HG03571 (cell line): ENCODE measurements at regions not wholly inside any gene's neighbourhood (a gene's known extent, or its start where the extent isn't known, plus 50 kb on each side); places are given as distances from the start of the nearest gene placed in this dataset.

Experiments
- ATAC-seq: cut with Tn5 transposase; IDR thresholded peaks from one replicate; pipeline ENCODE4 v1.9.1; 2021; ENCODE audit not compliant: unreplicated experiment

- no peak for ATAC-seq
Observed at GRCh38 chr4:11900359-11900758, 471.7 kb upstream of the HS3ST1 start.

- no peak for ATAC-seq
Observed at GRCh38 chr4:11898796-11899195, 470.1 kb upstream of the HS3ST1 start.

DNA sequence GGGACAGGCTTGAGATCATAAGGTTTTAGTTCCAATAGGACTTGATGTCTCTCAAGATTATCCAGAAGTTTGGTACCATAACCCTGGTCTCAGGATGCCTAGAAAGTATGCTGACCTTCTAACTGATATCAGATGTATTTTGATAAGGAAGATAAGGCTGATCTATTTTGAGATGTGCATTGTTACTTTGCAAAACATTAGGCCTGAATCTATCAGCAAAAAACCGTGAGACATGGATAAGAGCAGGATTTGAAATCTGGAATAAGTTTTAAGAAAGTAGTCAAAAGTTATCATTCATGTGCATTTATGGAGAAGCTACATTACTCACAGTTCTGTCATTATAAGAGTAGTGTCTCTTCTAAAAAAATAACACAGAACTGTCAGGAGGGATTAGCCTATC, 467.1 kb upstream of the HS3ST1 start:
- no peak for ATAC-seq

GRCh38 chr4:11894977-11895376, 466.3 kb upstream of the HS3ST1 start:
- ATAC-seq = no peak

DNA sequence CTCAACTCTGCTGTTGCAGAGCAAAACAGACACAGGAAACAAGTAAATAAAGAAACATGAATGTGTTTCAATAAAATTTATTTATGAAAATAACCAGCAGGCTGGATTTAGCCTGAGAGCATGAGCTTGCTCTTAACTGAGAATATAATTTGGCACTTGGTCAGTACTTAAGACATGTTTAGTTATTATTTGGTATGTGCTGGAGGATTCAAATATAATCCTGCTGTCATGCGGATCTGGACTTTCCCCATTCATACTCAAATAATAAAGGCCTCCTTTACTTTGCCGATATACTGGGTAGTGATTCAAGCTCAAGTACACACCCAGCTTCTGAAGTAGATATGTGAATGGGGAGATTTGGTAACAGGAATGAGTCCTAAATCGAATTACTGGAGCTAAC, 465.5 kb upstream of the HS3ST1 start:
- no peak for ATAC-seq

GRCh38 chr4:11889099-11889498, 460.4 kb upstream of the HS3ST1 start:
- no peak for ATAC-seq

DNA sequence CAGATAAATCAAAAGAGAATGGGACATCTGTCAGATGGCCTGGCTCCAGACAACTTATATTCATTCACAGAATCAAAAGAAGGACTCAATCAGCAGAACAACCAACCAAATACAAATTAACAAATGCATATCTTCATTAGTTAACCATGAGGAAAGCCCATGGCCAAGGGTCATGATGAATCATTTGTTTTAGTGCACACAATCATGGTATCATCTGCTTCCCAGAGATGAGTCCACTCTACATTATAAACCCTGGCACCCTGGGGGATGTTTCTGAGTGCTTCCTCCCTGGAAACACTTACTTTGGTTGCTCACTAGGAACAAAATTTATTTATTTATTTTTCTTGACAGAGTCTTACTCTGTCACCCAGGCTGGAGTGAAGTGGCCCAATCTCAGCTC, 453.3 kb upstream of the HS3ST1 start:
- no peak for ATAC-seq

DNA sequence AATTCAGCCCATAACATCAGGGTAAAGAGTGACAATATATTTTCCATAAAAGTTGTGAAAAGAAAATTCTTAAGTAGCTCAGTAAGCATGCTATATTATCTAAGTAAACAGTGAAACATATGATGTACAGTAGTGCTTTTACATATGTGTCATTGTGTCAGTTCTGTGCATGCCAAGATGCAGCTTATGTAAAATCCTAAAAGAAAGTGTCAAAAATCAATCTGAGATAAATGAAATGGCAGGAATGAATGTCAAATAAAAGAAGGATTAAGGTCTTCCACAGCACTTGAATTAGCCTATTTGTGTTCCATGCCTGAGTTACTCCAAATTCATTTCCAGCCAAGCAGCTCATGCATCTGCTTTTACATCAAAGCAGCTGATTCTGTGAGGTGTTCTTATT, 452.7 kb upstream of the HS3ST1 start:
- no peak for ATAC-seq

GRCh38 chr4:11878241-11878640, 449.5 kb upstream of the HS3ST1 start:
- no peak for ATAC-seq

GRCh38 chr4:11876104-11876503, 447.4 kb upstream of the HS3ST1 start:
- ATAC-seq = no peak

GRCh38 chr4:11869191-11869870, 440.6 kb upstream of the HS3ST1 start:
- no peak for ATAC-seq

DNA sequence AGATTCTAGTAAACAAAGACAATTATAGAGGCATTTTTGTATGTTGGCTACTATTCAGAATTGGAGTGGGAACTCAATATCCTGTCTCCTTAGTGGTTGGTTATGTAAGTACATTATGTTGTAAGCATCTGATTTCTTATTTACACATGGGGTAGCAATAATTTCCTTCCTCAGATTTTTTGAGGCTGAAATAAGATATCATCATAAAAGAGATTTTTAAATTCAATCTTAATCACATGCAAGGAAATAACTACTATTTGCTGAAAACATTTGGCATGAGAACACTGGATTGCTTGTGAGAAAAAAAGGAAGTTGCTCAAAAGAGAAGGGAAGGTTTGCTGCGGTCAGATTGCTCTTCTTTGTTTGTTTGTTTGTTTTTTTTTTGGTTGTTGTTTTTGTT, 437.7 kb upstream of the HS3ST1 start:
- no peak for ATAC-seq

DNA sequence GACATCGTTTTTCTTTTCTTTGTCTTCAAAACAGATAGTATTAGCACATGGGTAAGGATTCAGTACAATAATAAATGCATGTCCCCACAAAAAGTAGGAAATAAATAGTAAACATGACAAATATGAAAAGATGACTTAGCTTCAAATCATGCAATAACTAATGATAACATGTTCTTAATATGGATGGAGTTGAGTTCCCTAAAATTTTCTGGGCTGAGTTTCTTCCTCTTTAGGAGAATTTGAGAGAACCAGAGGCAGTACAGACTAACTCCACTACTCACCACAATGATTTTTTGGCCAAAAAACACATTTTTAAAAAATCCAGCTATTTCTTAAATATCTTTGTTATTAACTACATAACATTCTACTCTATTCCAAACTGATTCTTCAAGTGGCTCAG, 432.3 kb upstream of the HS3ST1 start:
- ATAC-seq = no peak

DNA sequence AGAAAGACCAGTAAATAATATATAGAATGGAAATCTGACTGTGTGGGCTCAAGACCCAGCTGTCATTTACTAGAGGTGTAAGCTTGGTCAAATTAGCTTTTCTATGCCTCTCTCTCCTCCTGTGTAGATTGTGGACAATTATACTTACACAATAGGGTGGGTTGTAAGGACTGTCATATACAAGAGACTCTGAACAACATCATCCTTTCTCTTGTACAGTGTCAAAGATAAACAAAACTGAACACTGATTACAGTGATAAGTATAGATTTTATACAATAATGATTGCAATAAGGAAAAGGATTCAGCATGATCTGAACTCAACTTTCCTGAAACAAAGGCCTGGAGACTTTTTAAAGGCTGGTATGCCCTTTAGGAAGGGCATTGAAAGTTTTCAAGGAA, 429.2 kb upstream of the HS3ST1 start:
- ATAC-seq = no peak

GRCh38 chr4:11847167-11847566, 418.5 kb upstream of the HS3ST1 start:
- no peak for ATAC-seq

DNA sequence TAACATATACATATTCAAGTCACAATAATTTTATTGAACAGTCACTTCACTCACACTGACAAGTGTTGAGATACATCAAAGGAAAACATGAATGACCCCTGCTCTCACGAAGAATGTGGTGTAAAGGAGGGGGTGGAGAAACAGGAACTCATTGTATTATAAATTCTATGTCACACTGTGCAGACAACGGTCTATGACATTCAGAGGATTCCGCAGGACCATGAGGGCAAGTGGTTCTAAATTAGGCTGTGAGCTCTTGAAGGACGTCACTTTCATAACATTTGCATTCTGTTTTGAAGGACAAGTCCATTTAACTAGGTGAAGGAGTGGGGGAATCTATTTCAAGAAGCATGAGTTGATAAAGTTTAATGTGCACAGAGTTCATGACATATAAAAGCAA, 415.2 kb upstream of the HS3ST1 start:
- no peak for ATAC-seq

DNA sequence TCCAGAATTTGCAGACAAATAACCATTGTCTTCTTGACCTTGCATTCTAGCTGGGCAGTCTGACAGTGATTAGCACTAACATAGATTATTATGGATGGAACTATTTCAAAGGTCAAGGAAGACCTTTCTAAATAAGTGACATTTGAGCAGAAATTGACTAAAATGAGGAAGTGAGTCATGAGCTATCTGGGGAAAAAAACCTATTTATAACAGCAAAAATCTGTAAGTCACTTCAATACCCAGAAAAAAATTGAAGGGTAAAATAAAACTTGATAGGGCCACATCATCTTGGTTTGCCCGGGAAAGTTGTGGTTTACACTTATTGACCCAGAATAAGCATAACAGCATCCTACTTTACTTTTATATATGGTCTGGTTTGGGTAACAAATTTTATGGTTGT, 414.6 kb upstream of the HS3ST1 start:
- ATAC-seq = no peak

DNA sequence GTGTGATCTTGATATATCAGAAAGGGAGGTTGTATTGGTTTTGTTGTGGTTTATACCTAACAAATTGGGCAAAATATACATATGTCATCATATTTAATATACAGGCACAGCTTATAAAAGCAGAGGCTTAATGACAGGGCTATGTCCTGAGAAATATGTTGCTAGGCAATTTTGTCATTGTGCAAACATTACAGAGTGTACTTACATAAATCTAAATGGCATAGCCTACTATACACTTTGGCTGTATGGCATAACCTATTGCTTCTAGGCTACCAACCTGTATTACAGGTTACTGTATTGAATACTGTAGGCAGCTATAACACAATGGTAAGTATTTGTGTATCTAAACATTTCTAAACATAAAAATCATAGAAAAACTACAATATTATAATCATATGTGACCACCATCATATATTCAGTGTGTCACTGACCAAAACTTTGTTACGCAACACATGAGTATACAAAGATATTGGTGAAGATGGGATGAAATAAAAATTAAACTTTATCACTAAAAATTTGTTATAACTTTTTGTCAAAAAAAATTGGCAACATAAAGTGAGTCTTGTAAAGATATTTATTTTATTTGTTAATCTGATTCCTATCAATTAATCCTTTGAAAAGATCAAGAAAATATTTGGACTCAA, 414.0 kb upstream of the HS3ST1 start:
- no peak for ATAC-seq

- no peak for ATAC-seq
Observed at GRCh38 chr4:11839889-11840288, 411.2 kb upstream of the HS3ST1 start.

DNA sequence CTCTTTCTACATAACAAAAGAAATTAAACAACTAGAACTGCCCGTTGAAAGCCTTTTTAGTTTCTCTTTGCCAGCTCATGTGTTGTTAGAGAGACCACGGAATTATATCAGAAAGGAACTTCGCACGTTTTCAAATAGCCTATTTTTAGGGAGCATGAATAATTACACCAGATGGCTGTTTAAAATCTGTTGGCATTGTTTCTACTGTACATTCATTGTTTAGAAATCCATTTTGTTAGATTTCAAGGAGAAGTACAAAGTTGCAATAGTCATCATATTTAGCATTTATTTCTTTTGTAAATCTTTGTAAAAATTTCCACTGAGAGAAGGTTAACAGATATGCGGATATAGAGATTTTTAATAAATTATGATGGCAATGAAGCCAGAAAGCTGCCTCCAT, 403.0 kb upstream of the HS3ST1 start:
- no peak for ATAC-seq

GRCh38 chr4:11824566-11824965, 395.9 kb upstream of the HS3ST1 start:
- no peak for ATAC-seq

DNA sequence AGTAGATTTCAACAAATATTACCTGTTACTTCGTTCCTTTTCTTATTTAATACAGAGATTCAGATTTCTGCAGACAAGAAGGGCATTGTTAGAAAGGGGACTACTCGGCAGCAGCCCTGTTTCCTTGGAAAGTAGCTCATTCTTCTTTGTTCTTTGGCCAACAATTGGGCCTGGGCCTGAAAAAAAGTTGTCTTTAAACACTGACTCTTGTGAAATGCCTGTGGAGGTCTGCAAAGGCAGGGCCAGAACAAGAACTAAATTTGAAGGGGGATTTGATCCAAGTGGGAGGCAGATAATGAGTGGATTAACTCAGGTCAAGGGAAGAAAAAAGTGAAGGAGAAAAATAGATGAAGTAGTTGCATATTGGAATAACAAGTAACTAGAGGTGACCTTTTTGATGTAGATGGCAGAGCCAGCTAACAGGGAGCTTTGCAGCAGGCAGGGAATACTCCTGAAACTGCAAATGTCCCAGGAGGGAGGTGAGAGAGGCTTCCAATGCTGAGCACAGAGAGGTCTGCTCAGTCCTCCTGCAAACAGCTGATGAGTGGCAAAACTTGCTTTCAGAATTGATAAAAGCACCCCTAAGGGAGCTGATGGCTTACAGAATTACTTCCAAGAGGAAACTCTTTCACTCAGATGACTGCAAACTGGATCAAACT, 393.2 kb upstream of the HS3ST1 start:
- no peak for ATAC-seq

- no peak for ATAC-seq
Observed at GRCh38 chr4:11817088-11817487, 388.4 kb upstream of the HS3ST1 start.
